Liver (tissue), 8 donors: ENCODE measurements at regions not wholly inside any gene's neighbourhood (a gene's known extent, or its start where the extent isn't known, plus 50 kb on each side); places are given as distances from the start of the nearest gene placed in this dataset.

Experiments used
- DNase-seq: peaks from one replicate; pipeline ENCODE4 v3.0.0-alpha.2; 2017; ENCODE audit warnings: low spot score
- H3K27ac ChIP-seq, 2 donors: one replicate each; pipeline ENCODE4 v1.7.0; 2013; ENCODE audit warnings: inconsistent platforms in 2 of 2, low read length in 2 of 2, control low read depth in 1 of 2, low read depth in 1 of 2, mild to moderate bottlenecking in 1 of 2
- H3K27me3 ChIP-seq, 4 donors: one replicate each; pipeline versions ENCODE4 v1.6.1 to v1.7.0; 2013; ENCODE audit warnings: low read length in 3 of 4, inconsistent platforms in 1 of 4, mild to moderate bottlenecking in 1 of 4, moderate library complexity in 1 of 4; ENCODE audit not compliant: control insufficient read depth in 4 of 4, insufficient read depth in 4 of 4
- H3K36me3 ChIP-seq, 4 donors: one replicate each; pipeline versions ENCODE4 v1.6.1 to v1.7.0; 2013; ENCODE audit warnings: low read length in 3 of 4, mild to moderate bottlenecking in 3 of 4, low read depth in 1 of 4, moderate library complexity in 1 of 4; ENCODE audit not compliant: control insufficient read depth in 4 of 4, insufficient read depth in 3 of 4
- H3K4me1 ChIP-seq, 4 donors: one replicate each; pipeline versions ENCODE4 v1.6.1 to v1.7.0; 2013; ENCODE audit warnings: low read length in 3 of 4, mild to moderate bottlenecking in 3 of 4, moderate library complexity in 1 of 4; ENCODE audit not compliant: control insufficient read depth in 4 of 4, insufficient read depth in 4 of 4
- H3K4me3 ChIP-seq, 3 donors: one replicate each; pipeline versions ENCODE4 v1.6.1 to v1.7.0; 2013; ENCODE audit warnings: low read length in 3 of 3, control low read depth in 1 of 3, low read depth in 1 of 3, mild to moderate bottlenecking in 1 of 3
- H3K9ac ChIP-seq, 2 donors: one replicate each; pipeline ENCODE4 v1.7.0; 2013; ENCODE audit warnings: low read length in 2 of 2, mild to moderate bottlenecking in 2 of 2, moderate library complexity in 2 of 2, control low read depth in 1 of 2, low read depth in 1 of 2
- H3K9me3 ChIP-seq, 4 donors: one replicate each; pipeline versions ENCODE4 v1.6.1 to v1.7.0; 2013; ENCODE audit warnings: low read length in 3 of 4; ENCODE audit not compliant: control insufficient read depth in 4 of 4
- EGR1 ChIP-seq, 2 donors: IDR thresholded peaks; 2 replicates each; pipeline ENCODE4 v1.6.1; 2016 to 2018; ENCODE audit warnings: antibody characterized with exemption in 2 of 2, low read depth in 2 of 2
- FOXA1 ChIP-seq: IDR thresholded peaks from 2 replicates; pipeline ENCODE4 v1.6.1; 2016; ENCODE audit warnings: antibody characterized with exemption
- FOXA2 ChIP-seq: IDR thresholded peaks from 2 replicates; pipeline ENCODE4 v1.6.1; 2016; ENCODE audit warnings: antibody characterized with exemption
- GABPA ChIP-seq, 2 donors: IDR thresholded peaks in 1 of 2; conservative IDR thresholded peaks in 1 of 2; 2 replicates each; pipeline ENCODE4 v1.6.1; 2016; ENCODE audit warnings: antibody characterized with exemption in 2 of 2, mild to moderate bottlenecking in 1 of 2, moderate library complexity in 1 of 2
- HNF4A ChIP-seq, 2 donors: conservative IDR thresholded peaks; 2 replicates each; pipeline ENCODE4 v1.6.1; 2016; ENCODE audit warnings: antibody characterized with exemption in 2 of 2, mild to moderate bottlenecking in 2 of 2
- HNF4G ChIP-seq: IDR thresholded peaks from 2 replicates; pipeline ENCODE4 v1.6.1; 2016; ENCODE audit warnings: antibody characterized with exemption
- JUND ChIP-seq, 2 donors: IDR thresholded peaks; 2 replicates each; pipeline ENCODE4 v1.6.1; 2016; ENCODE audit warnings: antibody characterized with exemption in 2 of 2
- NR2F2 ChIP-seq: IDR thresholded peaks from 2 replicates; pipeline ENCODE4 v1.6.1; 2016; ENCODE audit warnings: antibody characterized with exemption
- RAD21 ChIP-seq, 2 donors: IDR thresholded peaks; 2 replicates each; pipeline ENCODE4 v1.6.1; 2016; ENCODE audit warnings: antibody characterized with exemption in 2 of 2, mild to moderate bottlenecking in 2 of 2
- RXRA ChIP-seq, 2 donors: IDR thresholded peaks; 2 replicates each; pipeline ENCODE4 v1.6.1; 2017 to 2018; ENCODE audit warnings: antibody characterized with exemption in 2 of 2, mild to moderate bottlenecking in 1 of 2
- SP1 ChIP-seq: IDR thresholded peaks from 2 replicates; pipeline ENCODE4 v1.6.1; 2018; ENCODE audit warnings: antibody characterized with exemption, mild to moderate bottlenecking
- TAF1 ChIP-seq: conservative IDR thresholded peaks from 2 replicates; pipeline ENCODE4 v1.6.1; 2016; ENCODE audit warnings: antibody characterized with exemption, mild to moderate bottlenecking
- YY1 ChIP-seq: IDR thresholded peaks from 2 replicates; pipeline ENCODE4 v1.6.1; 2016; ENCODE audit warnings: antibody characterized with exemption, mild to moderate bottlenecking
- WGBS: extraction: QIAGEN DNeasy Blood & Tissue Kit; methylation state at CpG from one replicate; pipeline ENCODE4 v1.1.7; 2013; 5-methylcytosine and 5-hydroxymethylcytosine counted together
- TF ChIP-seq, protein P1 (sequence below): IDR thresholded peaks from 2 replicates; pipeline ENCODE4 v1.6.1; 2016; ENCODE audit warnings: antibody characterized with exemption
- TF ChIP-seq, protein P2 (sequence below): fragments of 150-350 bp; IDR thresholded peaks from 2 replicates; pipeline ENCODE4 v1.5.1; 2017; ENCODE audit warnings: improper control_type of control experiment, low read depth, low read length; ENCODE audit not compliant: missing input control
- TF ChIP-seq, protein P3 (sequence below): IDR thresholded peaks from 2 replicates; pipeline ENCODE4 v1.6.1; 2016; ENCODE audit warnings: antibody characterized with exemption
- TF ChIP-seq, protein P4 (sequence below): IDR thresholded peaks from 2 replicates; pipeline ENCODE4 v1.6.1; 2016; ENCODE audit warnings: antibody characterized with exemption
- TF ChIP-seq, protein P5 (sequence below): IDR thresholded peaks from 2 replicates; pipeline ENCODE4 v1.6.1; 2016; ENCODE audit warnings: antibody characterized with exemption, mild to moderate bottlenecking
- donor health status: healthy.
- donor health status: healthy.
- donor health status: healthy.
- donor health status: healthy.
- donor health status: healthy.

DNA sequence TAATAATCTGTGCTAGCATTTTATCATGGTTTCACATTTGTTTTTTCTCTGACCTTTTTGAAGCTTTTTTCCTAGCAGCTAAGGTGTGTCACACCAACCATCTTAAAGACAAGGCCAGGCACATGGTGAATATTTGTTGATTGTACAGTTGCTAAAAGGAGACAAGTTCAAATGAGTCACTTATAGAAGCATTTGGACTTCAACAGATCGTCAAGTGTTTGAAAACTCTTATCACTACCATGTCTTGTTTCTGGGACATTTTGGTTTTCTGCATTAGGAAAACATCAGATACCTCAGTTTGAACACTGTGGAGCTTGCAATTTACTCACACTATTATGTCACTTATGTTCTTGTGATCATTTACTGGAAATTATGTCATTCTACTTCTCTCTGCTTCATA is 407.3 kb downstream of the USP25 start (continued):
- TF ChIP-seq, protein P1, sequence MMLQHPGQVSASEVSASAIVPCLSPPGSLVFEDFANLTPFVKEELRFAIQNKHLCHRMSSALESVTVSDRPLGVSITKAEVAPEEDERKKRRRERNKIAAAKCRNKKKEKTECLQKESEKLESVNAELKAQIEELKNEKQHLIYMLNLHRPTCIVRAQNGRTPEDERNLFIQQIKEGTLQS, result no peak
- no peak for TF ChIP-seq SP1
- no peak for TF ChIP-seq EGR1 (IDR thresholded peaks at IDR 0.05; ENCODE audit: low read depth in 2 of 2)
- TF ChIP-seq, protein P2, sequence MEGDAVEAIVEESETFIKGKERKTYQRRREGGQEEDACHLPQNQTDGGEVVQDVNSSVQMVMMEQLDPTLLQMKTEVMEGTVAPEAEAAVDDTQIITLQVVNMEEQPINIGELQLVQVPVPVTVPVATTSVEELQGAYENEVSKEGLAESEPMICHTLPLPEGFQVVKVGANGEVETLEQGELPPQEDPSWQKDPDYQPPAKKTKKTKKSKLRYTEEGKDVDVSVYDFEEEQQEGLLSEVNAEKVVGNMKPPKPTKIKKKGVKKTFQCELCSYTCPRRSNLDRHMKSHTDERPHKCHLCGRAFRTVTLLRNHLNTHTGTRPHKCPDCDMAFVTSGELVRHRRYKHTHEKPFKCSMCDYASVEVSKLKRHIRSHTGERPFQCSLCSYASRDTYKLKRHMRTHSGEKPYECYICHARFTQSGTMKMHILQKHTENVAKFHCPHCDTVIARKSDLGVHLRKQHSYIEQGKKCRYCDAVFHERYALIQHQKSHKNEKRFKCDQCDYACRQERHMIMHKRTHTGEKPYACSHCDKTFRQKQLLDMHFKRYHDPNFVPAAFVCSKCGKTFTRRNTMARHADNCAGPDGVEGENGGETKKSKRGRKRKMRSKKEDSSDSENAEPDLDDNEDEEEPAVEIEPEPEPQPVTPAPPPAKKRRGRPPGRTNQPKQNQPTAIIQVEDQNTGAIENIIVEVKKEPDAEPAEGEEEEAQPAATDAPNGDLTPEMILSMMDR, result no peak

DNA sequence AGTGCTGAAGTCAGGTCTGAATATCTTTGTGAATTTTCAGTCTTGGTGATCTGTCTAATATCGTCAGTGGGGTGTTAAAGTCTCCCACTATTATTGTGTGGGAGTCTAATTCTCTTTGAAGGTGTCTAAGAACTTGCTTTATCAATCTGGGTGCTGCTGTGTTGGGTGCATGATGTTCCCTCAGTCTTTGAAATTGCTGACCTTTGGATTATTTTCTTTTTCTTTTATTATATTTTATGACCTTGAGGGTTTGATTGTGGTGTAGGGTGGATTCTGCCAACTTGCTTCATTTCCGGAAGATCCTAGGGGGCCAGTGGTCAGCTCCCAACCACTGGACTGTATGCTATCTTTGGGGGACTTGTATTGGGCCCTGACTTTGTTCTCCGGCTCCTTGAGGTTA is 415.3 kb downstream of the USP25 start:
- H3K27ac ChIP-seq, result no peak overlapping the region
- no peak for DNase-seq
- H3K9ac ChIP-seq, result no peak overlapping the region
- H3K4me3 ChIP-seq, result no peak overlapping the region
- peaks cover 0 to 5% (median 0%) of the 10 kb centered on the region in 4 donors for H3K27me3 ChIP-seq
- 90% methylated on average over 3 of the region's 3 CpGs for WGBS
- TF ChIP-seq GABPA (IDR thresholded peaks at IDR 0.05 in 1 of 2, conservative IDR thresholded peaks at IDR 0.05 in 1 of 2) (no peak), JUND (IDR thresholded peaks at IDR 0.05) (no peak), FOXA1 (no peak), HNF4G (no peak), RXRA (IDR thresholded peaks at IDR 0.05) (no peak), NR2F2 (no peak), SP1 (no peak), HNF4A (conservative IDR thresholded peaks at IDR 0.05) (no peak), YY1 (no peak), RAD21 (IDR thresholded peaks at IDR 0.05) (no peak), FOXA2 (no peak), EGR1 (IDR thresholded peaks at IDR 0.05; ENCODE audit: low read depth in 2 of 2) (no peak), TAF1 (no peak)
- TF ChIP-seq, protein P2, result no peak
- TF ChIP-seq, protein P3, sequence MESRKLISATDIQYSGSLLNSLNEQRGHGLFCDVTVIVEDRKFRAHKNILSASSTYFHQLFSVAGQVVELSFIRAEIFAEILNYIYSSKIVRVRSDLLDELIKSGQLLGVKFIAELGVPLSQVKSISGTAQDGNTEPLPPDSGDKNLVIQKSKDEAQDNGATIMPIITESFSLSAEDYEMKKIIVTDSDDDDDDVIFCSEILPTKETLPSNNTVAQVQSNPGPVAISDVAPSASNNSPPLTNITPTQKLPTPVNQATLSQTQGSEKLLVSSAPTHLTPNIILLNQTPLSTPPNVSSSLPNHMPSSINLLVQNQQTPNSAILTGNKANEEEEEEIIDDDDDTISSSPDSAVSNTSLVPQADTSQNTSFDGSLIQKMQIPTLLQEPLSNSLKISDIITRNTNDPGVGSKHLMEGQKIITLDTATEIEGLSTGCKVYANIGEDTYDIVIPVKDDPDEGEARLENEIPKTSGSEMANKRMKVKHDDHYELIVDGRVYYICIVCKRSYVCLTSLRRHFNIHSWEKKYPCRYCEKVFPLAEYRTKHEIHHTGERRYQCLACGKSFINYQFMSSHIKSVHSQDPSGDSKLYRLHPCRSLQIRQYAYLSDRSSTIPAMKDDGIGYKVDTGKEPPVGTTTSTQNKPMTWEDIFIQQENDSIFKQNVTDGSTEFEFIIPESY, result no peak
- TF ChIP-seq, protein P1, result no peak
- TF ChIP-seq, protein P4, sequence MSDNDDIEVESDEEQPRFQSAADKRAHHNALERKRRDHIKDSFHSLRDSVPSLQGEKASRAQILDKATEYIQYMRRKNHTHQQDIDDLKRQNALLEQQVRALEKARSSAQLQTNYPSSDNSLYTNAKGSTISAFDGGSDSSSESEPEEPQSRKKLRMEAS, result no peak
- TF ChIP-seq, protein P5, sequence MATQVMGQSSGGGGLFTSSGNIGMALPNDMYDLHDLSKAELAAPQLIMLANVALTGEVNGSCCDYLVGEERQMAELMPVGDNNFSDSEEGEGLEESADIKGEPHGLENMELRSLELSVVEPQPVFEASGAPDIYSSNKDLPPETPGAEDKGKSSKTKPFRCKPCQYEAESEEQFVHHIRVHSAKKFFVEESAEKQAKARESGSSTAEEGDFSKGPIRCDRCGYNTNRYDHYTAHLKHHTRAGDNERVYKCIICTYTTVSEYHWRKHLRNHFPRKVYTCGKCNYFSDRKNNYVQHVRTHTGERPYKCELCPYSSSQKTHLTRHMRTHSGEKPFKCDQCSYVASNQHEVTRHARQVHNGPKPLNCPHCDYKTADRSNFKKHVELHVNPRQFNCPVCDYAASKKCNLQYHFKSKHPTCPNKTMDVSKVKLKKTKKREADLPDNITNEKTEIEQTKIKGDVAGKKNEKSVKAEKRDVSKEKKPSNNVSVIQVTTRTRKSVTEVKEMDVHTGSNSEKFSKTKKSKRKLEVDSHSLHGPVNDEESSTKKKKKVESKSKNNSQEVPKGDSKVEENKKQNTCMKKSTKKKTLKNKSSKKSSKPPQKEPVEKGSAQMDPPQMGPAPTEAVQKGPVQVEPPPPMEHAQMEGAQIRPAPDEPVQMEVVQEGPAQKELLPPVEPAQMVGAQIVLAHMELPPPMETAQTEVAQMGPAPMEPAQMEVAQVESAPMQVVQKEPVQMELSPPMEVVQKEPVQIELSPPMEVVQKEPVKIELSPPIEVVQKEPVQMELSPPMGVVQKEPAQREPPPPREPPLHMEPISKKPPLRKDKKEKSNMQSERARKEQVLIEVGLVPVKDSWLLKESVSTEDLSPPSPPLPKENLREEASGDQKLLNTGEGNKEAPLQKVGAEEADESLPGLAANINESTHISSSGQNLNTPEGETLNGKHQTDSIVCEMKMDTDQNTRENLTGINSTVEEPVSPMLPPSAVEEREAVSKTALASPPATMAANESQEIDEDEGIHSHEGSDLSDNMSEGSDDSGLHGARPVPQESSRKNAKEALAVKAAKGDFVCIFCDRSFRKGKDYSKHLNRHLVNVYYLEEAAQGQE, result no peak
- no peaks in the 10 kb centered on the region for H3K36me3 ChIP-seq
- no peaks in the 10 kb centered on the region for H3K4me1 ChIP-seq
- H3K9me3 ChIP-seq, result no peaks in the 10 kb centered on the region
